Endodermal cell (in vitro differentiated cells): ENCODE measurements at regions not wholly inside any gene's neighbourhood (a gene's known extent, or its start where the extent isn't known, plus 50 kb on each side); places are given as distances from the start of the nearest gene placed in this dataset.

Experiments
- DNase-seq: peaks from one replicate; pipeline ENCODE4 v3.0.0-alpha.2; 2017
- H3K27ac ChIP-seq: 2 replicates; pipeline ENCODE4 v1.5.1; 2013; ENCODE audit warnings: mild to moderate bottlenecking, low read depth, low read length, moderate library complexity
- H3K27me3 ChIP-seq: 2 replicates; pipeline ENCODE4 v1.6.1; 2013; ENCODE audit warnings: mild to moderate bottlenecking, low read length, moderate library complexity; ENCODE audit not compliant: insufficient read depth, control insufficient read depth, poor library complexity, severe bottlenecking
- H3K36me3 ChIP-seq: 2 replicates; pipeline ENCODE4 v1.7.0; 2013; ENCODE audit warnings: mild to moderate bottlenecking, low read length, moderate library complexity; ENCODE audit not compliant: control insufficient read depth, insufficient read depth
- H3K4me1 ChIP-seq: one replicate; pipeline ENCODE4 v1.7.0; 2013; ENCODE audit warnings: low read length; ENCODE audit not compliant: control insufficient read depth, insufficient read depth
- H3K4me3 ChIP-seq: 2 replicates; pipeline ENCODE4 v1.5.1; 2013; ENCODE audit warnings: mild to moderate bottlenecking, low read length, moderate library complexity
- H3K9ac ChIP-seq: 2 replicates; pipeline ENCODE4 v1.6.1; 2013; ENCODE audit warnings: mild to moderate bottlenecking, low read length, moderate library complexity; ENCODE audit not compliant: poor library complexity, severe bottlenecking; ENCODE audit errors: extremely low read depth
- H3K9me3 ChIP-seq: 2 replicates; pipeline ENCODE4 v1.6.1; 2013; ENCODE audit warnings: mild to moderate bottlenecking, low read length, moderate library complexity; ENCODE audit not compliant: control insufficient read depth
- H3K27ac Mint-ChIP-seq: 2 replicates; pipeline ENCODE4 v1.8.0; 2020; ENCODE audit warnings: mixed read lengths
- H3K27me3 Mint-ChIP-seq: 2 replicates; pipeline ENCODE4 v1.8.0; 2021; ENCODE audit warnings: mild to moderate bottlenecking, mixed read lengths; ENCODE audit not compliant: insufficient read depth
- H3K36me3 Mint-ChIP-seq: 2 replicates; pipeline ENCODE4 v1.8.0; 2020; ENCODE audit warnings: low read depth, mixed read lengths
- H3K4me1 Mint-ChIP-seq: 2 replicates; pipeline ENCODE4 v1.8.0; 2020; ENCODE audit warnings: mixed read lengths
- H3K4me3 Mint-ChIP-seq: 2 replicates; pipeline ENCODE4 v1.8.0; 2020; ENCODE audit warnings: mild to moderate bottlenecking, moderate library complexity, mixed read lengths
- H3K9me3 Mint-ChIP-seq: 2 replicates; pipeline ENCODE4 v1.8.0; 2020; ENCODE audit warnings: mild to moderate bottlenecking, mixed read lengths
- CTCF ChIP-seq: fragments of 200-600 bp; sonication (generic); conservative IDR thresholded peaks from 2 replicates; pipeline ENCODE4 v1.5.0; 2021; ENCODE audit warnings: antibody characterized with exemption, mild to moderate bottlenecking
- WGBS, 2 experiments: methylation state at CpG; one replicate each; pipeline versions ENCODE4 v1.1.5 to v1.1.7; 2013; ENCODE audit warnings: missing lambda C conversion rate in 2 of 2, mixed read lengths in 1 of 2; ENCODE audit not compliant: insufficient coverage in 1 of 2, insufficient read length in 1 of 2; 5-methylcytosine and 5-hydroxymethylcytosine counted together

DNA sequence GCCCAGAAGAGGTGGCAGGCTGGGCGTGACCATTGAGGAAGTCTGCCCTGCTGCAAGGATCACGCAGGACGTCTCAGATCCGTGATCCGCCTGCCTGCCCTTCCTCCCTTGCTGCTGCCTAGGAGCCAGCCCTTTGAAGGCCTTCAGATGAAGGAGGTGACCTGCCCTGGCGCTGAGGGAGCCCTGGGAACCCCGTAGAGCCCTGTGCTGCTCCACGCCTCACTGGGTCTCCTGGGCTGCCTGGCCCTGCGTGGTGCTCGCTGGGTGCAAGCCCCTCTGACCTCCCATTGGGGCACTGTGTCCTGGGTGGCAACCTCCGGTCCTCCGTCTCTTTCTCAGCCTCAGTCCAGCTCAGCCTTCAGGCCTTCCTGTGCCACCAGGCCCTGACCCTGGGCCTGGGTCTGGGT is 295.3 kb upstream of the IRX4 start:
- H3K4me3 ChIP-seq, result no peak overlapping the region
- H3K9ac ChIP-seq, result no peak overlapping the region
- H3K4me1 ChIP-seq, result no peaks in the 10 kb centered on the region
- H3K27me3 ChIP-seq, result no peaks in the 10 kb centered on the region
- peaks cover 43% of the 10 kb centered on the region for H3K27me3 Mint-ChIP-seq
- H3K27ac ChIP-seq, result no peak overlapping the region
- WGBS, 2 experiments, result 94 to 99% methylated on average over 9 to 12 of the region's 12 CpGs
- H3K4me1 Mint-ChIP-seq, result peaks cover 2% of the 10 kb centered on the region
- no peak for DNase-seq
- TF ChIP-seq CTCF, result no peak
- H3K9me3 Mint-ChIP-seq, result no peaks in the 10 kb centered on the region
- no peaks in the 10 kb centered on the region for H3K36me3 ChIP-seq
- no peaks in the 10 kb centered on the region for H3K36me3 Mint-ChIP-seq
- H3K9me3 ChIP-seq, result no peaks in the 10 kb centered on the region
- H3K27ac Mint-ChIP-seq, result no peak overlapping the region
- H3K4me3 Mint-ChIP-seq, result no peak overlapping the region

- Mint-ChIP-seq H3K4me3 (no peak overlapping the region), H3K4me1 (no peaks in the 10 kb centered on the region), H3K27ac (no peak overlapping the region), H3K27me3 (peaks cover 38% of the 10 kb centered on the region), H3K9me3 (no peaks in the 10 kb centered on the region), H3K36me3 (no peaks in the 10 kb centered on the region)
- no peaks in the 10 kb centered on the region for H3K27me3 ChIP-seq
- no peaks in the 10 kb centered on the region for H3K9me3 ChIP-seq
- no peak for TF ChIP-seq CTCF
- H3K4me3 ChIP-seq, result no peak overlapping the region
- H3K36me3 ChIP-seq, result no peaks in the 10 kb centered on the region
- 91 to 100% methylated on average over 2 to 7 of the region's 7 CpGs for WGBS, 2 experiments
- no peak for DNase-seq
- H3K9ac ChIP-seq, result no peak overlapping the region
- no peaks in the 10 kb centered on the region for H3K4me1 ChIP-seq
- no peak overlapping the region for H3K27ac ChIP-seq
Measured at GRCh38 chr5:2177244-2177643, 294.5 kb upstream of the IRX4 start.

GRCh38 chr5:2176581-2176980 is 293.9 kb upstream of the IRX4 start:
- peaks cover 31% of the 10 kb centered on the region for H3K27me3 Mint-ChIP-seq
- Histone ChIP-seq H3K27ac (no peak overlapping the region), H3K9ac (no peak overlapping the region), H3K36me3 (no peaks in the 10 kb centered on the region), H3K4me3 (no peak overlapping the region), H3K27me3 (no peaks in the 10 kb centered on the region), H3K4me1 (no peaks in the 10 kb centered on the region), H3K9me3 (no peaks in the 10 kb centered on the region)
- no peaks in the 10 kb centered on the region for H3K36me3 Mint-ChIP-seq
- no peak for TF ChIP-seq CTCF
- H3K27ac Mint-ChIP-seq, result no peak overlapping the region
- H3K4me1 Mint-ChIP-seq, result no peaks in the 10 kb centered on the region
- no peaks in the 10 kb centered on the region for H3K9me3 Mint-ChIP-seq
- WGBS, 2 experiments, result 82% methylated on average over 1 of the region's 1 CpG; no CpG with 5 or more reads in 1 of the 2 experiments
- no peak for DNase-seq
- H3K4me3 Mint-ChIP-seq, result no peak overlapping the region
